Esophagus muscularis mucosa (tissue), 4 donors: ENCODE measurements at regions not wholly inside any gene's neighbourhood (a gene's known extent, or its start where the extent isn't known, plus 50 kb on each side); places are given as distances from the start of the nearest gene placed in this dataset.

Experiments used
- EP300 ChIP-seq: sonication (generic); formaldehyde crosslinking; IDR thresholded peaks from one replicate; pipeline ENCODE4 v1.6.1; 2017; ENCODE audit warnings: antibody characterized with exemption
- POLR2AphosphoS5 ChIP-seq, 2 donors: sonication (generic); formaldehyde crosslinking; IDR thresholded peaks; one replicate each; pipeline ENCODE4 v1.6.1; 2017; ENCODE audit warnings: antibody characterized with exemption in 2 of 2
- TF ChIP-seq, protein P1 (sequence below), 3 experiments: fragments of 200-600 bp in 2 of 3; fragments of 450-650 bp in 1 of 3; sonication (generic) in 2 of 3; IDR thresholded peaks; one replicate each; pipeline ENCODE4 v1.5.1; 2017 to 2019; ENCODE audit warnings: antibody characterized with exemption in 3 of 3, mild to moderate bottlenecking in 2 of 3, moderate library complexity in 1 of 3

GRCh38 chr9:10869687-10870086 lies 256.9 kb upstream of the PTPRD start:
- TF ChIP-seq, protein P1, sequence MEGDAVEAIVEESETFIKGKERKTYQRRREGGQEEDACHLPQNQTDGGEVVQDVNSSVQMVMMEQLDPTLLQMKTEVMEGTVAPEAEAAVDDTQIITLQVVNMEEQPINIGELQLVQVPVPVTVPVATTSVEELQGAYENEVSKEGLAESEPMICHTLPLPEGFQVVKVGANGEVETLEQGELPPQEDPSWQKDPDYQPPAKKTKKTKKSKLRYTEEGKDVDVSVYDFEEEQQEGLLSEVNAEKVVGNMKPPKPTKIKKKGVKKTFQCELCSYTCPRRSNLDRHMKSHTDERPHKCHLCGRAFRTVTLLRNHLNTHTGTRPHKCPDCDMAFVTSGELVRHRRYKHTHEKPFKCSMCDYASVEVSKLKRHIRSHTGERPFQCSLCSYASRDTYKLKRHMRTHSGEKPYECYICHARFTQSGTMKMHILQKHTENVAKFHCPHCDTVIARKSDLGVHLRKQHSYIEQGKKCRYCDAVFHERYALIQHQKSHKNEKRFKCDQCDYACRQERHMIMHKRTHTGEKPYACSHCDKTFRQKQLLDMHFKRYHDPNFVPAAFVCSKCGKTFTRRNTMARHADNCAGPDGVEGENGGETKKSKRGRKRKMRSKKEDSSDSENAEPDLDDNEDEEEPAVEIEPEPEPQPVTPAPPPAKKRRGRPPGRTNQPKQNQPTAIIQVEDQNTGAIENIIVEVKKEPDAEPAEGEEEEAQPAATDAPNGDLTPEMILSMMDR (IDR thresholded peaks at IDR 0.05): no peak
- no peak for TF ChIP-seq POLR2AphosphoS5 (IDR thresholded peaks at IDR 0.05)
- no peak for TF ChIP-seq EP300
